Stimulated activated naive CD8-positive, alpha-beta T cell treated with anti-CD3 and anti-CD28 coated beads, Interleukin-15, Interleukin-2, amounts not matched to agents 100 ng/mL and 50 ng/mL, for 24 hours (primary cell): ENCODE measurements at regions not wholly inside any gene's neighbourhood (a gene's known extent, or its start where the extent isn't known, plus 50 kb on each side); places are given as distances from the start of the nearest gene placed in this dataset.

Source experiments
- H3K27ac Mint-ChIP-seq: one replicate; pipeline ENCODE4 v1.8.0; 2021; ENCODE audit warnings: mild to moderate bottlenecking, mixed read lengths
- H3K27me3 Mint-ChIP-seq: one replicate; pipeline ENCODE4 v1.8.0; 2021; ENCODE audit warnings: mixed read lengths
- H3K36me3 Mint-ChIP-seq: one replicate; pipeline ENCODE4 v1.8.0; 2021; ENCODE audit warnings: low read depth, mixed read lengths
- H3K4me1 Mint-ChIP-seq: one replicate; pipeline ENCODE4 v1.8.0; 2021; ENCODE audit warnings: low read depth, mixed read lengths
- H3K4me3 Mint-ChIP-seq: one replicate; pipeline ENCODE4 v1.8.0; 2021; ENCODE audit warnings: mild to moderate bottlenecking, mixed read lengths
- H3K9me3 Mint-ChIP-seq: one replicate; pipeline ENCODE4 v1.8.0; 2021; ENCODE audit warnings: mixed read lengths

- peaks cover 16% of the 10 kb centered on the region for H3K27me3 Mint-ChIP-seq
Observed at GRCh38 chr22:45105281-45105702, 58.4 kb upstream of the NUP50 start.

GRCh38 chr22:45107671-45108070, 56.1 kb upstream of the NUP50 start:
- no peaks in the 10 kb centered on the region for H3K9me3 Mint-ChIP-seq
- H3K4me1 Mint-ChIP-seq = no peaks in the 10 kb centered on the region
- peaks cover 13% of the 10 kb centered on the region for H3K27me3 Mint-ChIP-seq
- no peak overlapping the region for H3K27ac Mint-ChIP-seq
- no peak overlapping the region for H3K4me3 Mint-ChIP-seq
- H3K36me3 Mint-ChIP-seq = no peaks in the 10 kb centered on the region

More at GRCh38 chr22:45105281-45105702, 58.4 kb upstream of the NUP50 start:
- H3K4me3 Mint-ChIP-seq = no peak overlapping the region
- no peaks in the 10 kb centered on the region for H3K4me1 Mint-ChIP-seq
- no peaks in the 10 kb centered on the region for H3K9me3 Mint-ChIP-seq
- H3K27ac Mint-ChIP-seq = no peak overlapping the region
- H3K36me3 Mint-ChIP-seq = no peaks in the 10 kb centered on the region

- Mint-ChIP-seq H3K4me3 (no peak overlapping the region), H3K9me3 (no peaks in the 10 kb centered on the region), H3K36me3 (no peaks in the 10 kb centered on the region), H3K4me1 (no peaks in the 10 kb centered on the region), H3K27ac (no peak overlapping the region), H3K27me3 (peaks cover 16% of the 10 kb centered on the region)
Observed at GRCh38 chr22:45112136-45112879, 51.4 kb upstream of the NUP50 start.
